Vagina (tissue), 2 donors: ENCODE measurements at regions not wholly inside any gene's neighbourhood (a gene's known extent, or its start where the extent isn't known, plus 50 kb on each side); places are given as distances from the start of the nearest gene placed in this dataset.

Source experiments
- DNase-seq, 2 donors: peaks; one replicate each; pipeline ENCODE4 v3.0.0-alpha.2; 2017; ENCODE audit errors: extremely low spot score in 2 of 2
- H3K27ac ChIP-seq: fragments of 200-600 bp; sonication (generic); one replicate; pipeline ENCODE4 v1.5.1; 2019
- H3K27me3 ChIP-seq: fragments of 200-600 bp; sonication (generic); one replicate; pipeline ENCODE4 v1.5.1; 2019
- H3K36me3 ChIP-seq, 2 donors: fragments of 200-600 bp; sonication (generic); one replicate each; pipeline ENCODE4 v1.5.1; 2017 to 2019
- H3K4me1 ChIP-seq: fragments of 200-600 bp; sonication (generic); one replicate; pipeline ENCODE4 v1.5.1; 2019
- H3K4me3 ChIP-seq, 2 donors: fragments of 200-600 bp; sonication (generic); 1 replicate in 1 of 2; 2 replicates in 1 of 2; pipeline ENCODE4 v1.5.1; 2016 to 2019
- H3K9me3 ChIP-seq: fragments of 200-600 bp; sonication (generic); one replicate; pipeline ENCODE4 v1.5.1; 2019
- CTCF ChIP-seq, 3 experiments: fragments of 450-650 bp in 2 of 3; fragments of 200-600 bp in 1 of 3; sonication (generic) in 1 of 3; IDR thresholded peaks; one replicate each; pipeline ENCODE4 v1.5.1; 2017 to 2019; ENCODE audit warnings: antibody characterized with exemption in 3 of 3, mild to moderate bottlenecking in 2 of 3, moderate library complexity in 2 of 3
- POLR2A ChIP-seq, 2 donors: fragments of 450-650 bp; IDR thresholded peaks; one replicate each; pipeline ENCODE4 v1.6.1; 2017; ENCODE audit warnings: antibody characterized with exemption in 2 of 2, mild to moderate bottlenecking in 2 of 2, moderate library complexity in 2 of 2
- POLR2AphosphoS5 ChIP-seq, 2 donors: sonication (generic); formaldehyde crosslinking; IDR thresholded peaks; one replicate each; pipeline ENCODE4 v1.9.0; 2017; ENCODE audit warnings: antibody characterized with exemption in 2 of 2, mild to moderate bottlenecking in 2 of 2, low read depth in 1 of 2; ENCODE audit not compliant: insufficient read depth in 1 of 2
- intact Hi-C: fragments of 100-400 bp; cut with DNase I; formaldehyde crosslinking; loops from one replicate; pipeline ENCODE4 v1.15.1; 2023

- no peaks in the 10 kb centered on the region for H3K9me3 ChIP-seq
- TF ChIP-seq CTCF (IDR thresholded peaks at IDR 0.05) (no peak), POLR2A (IDR thresholded peaks at IDR 0.05) (no peak), POLR2AphosphoS5 (IDR thresholded peaks at IDR 0.05; ENCODE audit: insufficient read depth in 1 of 2, low read depth in 1 of 2) (no peak)
- H3K4me3 ChIP-seq, result no peak overlapping the region
- intact Hi-C loops, result no loop called here
- DNase-seq, result no peak
- H3K27me3 ChIP-seq, result no peaks in the 10 kb centered on the region
- H3K36me3 ChIP-seq, result no peaks in the 10 kb centered on the region
- H3K4me1 ChIP-seq, result peaks cover 17% of the 10 kb centered on the region
- H3K27ac ChIP-seq, result no peak overlapping the region
Observed at GRCh38 chr11:110862407-110862806, 150.2 kb upstream of the ARHGAP20 start.

- TF ChIP-seq POLR2AphosphoS5 (IDR thresholded peaks at IDR 0.05; ENCODE audit: insufficient read depth in 1 of 2, low read depth in 1 of 2) (no peak), POLR2A (IDR thresholded peaks at IDR 0.05) (no peak), CTCF (IDR thresholded peaks at IDR 0.05) (no peak)
- Histone ChIP-seq H3K36me3 (no peaks in the 10 kb centered on the region), H3K4me3 (no peak overlapping the region), H3K9me3 (no peaks in the 10 kb centered on the region), H3K27ac (no peak overlapping the region), H3K27me3 (no peaks in the 10 kb centered on the region), H3K4me1 (peaks cover 32% of the 10 kb centered on the region)
- no peak for DNase-seq
- intact Hi-C loops, result no loop called here
Observed at GRCh38 chr11:110860461-110860860, 148.2 kb upstream of the ARHGAP20 start.

- Histone ChIP-seq H3K36me3 (no peaks in the 10 kb centered on the region), H3K4me1 (peaks cover 35% of the 10 kb centered on the region), H3K9me3 (no peaks in the 10 kb centered on the region), H3K27ac (no peak overlapping the region), H3K27me3 (no peaks in the 10 kb centered on the region), H3K4me3 (no peak overlapping the region)
- TF ChIP-seq CTCF (IDR thresholded peaks at IDR 0.05) (no peak), POLR2AphosphoS5 (IDR thresholded peaks at IDR 0.05; ENCODE audit: insufficient read depth in 1 of 2, low read depth in 1 of 2) (peak in 1 of 2 donors; percentile 12), POLR2A (IDR thresholded peaks at IDR 0.05) (no peak)
- intact Hi-C loops, result no loop called here
- no peak for DNase-seq
Observed at GRCh38 chr11:110859998-110860397, 147.8 kb upstream of the ARHGAP20 start.

GRCh38 chr11:110859240-110859840 lies 147.1 kb upstream of the ARHGAP20 start:
- H3K4me1 ChIP-seq, result peaks cover 39% of the 10 kb centered on the region
- no peak for DNase-seq
- H3K36me3 ChIP-seq, result no peaks in the 10 kb centered on the region
- H3K27me3 ChIP-seq, result no peaks in the 10 kb centered on the region
- TF ChIP-seq POLR2AphosphoS5 (IDR thresholded peaks at IDR 0.05; ENCODE audit: insufficient read depth in 1 of 2, low read depth in 1 of 2) (no peak), POLR2A (IDR thresholded peaks at IDR 0.05) (no peak), CTCF (IDR thresholded peaks at IDR 0.05) (no peak)
- peak overlapping the region; percentile 67 for H3K27ac ChIP-seq
- intact Hi-C loops, result no loop called here
- H3K4me3 ChIP-seq, result no peak overlapping the region
- H3K9me3 ChIP-seq, result no peaks in the 10 kb centered on the region

- intact Hi-C loops, result no loop called here
- Histone ChIP-seq H3K27ac (peak overlapping the region; percentile 67), H3K4me1 (peaks cover 39% of the 10 kb centered on the region), H3K4me3 (no peak overlapping the region), H3K36me3 (no peaks in the 10 kb centered on the region), H3K9me3 (no peaks in the 10 kb centered on the region), H3K27me3 (no peaks in the 10 kb centered on the region)
- TF ChIP-seq POLR2A (IDR thresholded peaks at IDR 0.05) (no peak), POLR2AphosphoS5 (IDR thresholded peaks at IDR 0.05; ENCODE audit: insufficient read depth in 1 of 2, low read depth in 1 of 2) (peak in 1 of 2 donors; percentile 21)
- DNase-seq, result no peak
Observed at GRCh38 chr11:110858547-110858921, 146.3 kb upstream of the ARHGAP20 start.
